AG10803 (cell line): ENCODE measurements at regions not wholly inside any gene's neighbourhood (a gene's known extent, or its start where the extent isn't known, plus 50 kb on each side); places are given as distances from the start of the nearest gene placed in this dataset.
"Not testable (repeated sequence)": the region's sequence is repeated elsewhere in the genome, so short reads cannot be mapped to it uniquely, and the experiment has no call there.

Experiments
- DNase-seq: peaks from one replicate; pipeline ENCODE4 v3.0.0; 2010; ENCODE audit warnings: low read depth
- H3K4me3 ChIP-seq: 2 replicates; pipeline ENCODE4 v1.5.1; 2011; ENCODE audit warnings: mild to moderate bottlenecking, low read length, control low read depth
- TF ChIP-seq, protein P1 (sequence below): conservative IDR thresholded peaks from 2 replicates; pipeline ENCODE4 v1.5.1; 2011; ENCODE audit warnings: mild to moderate bottlenecking, low read length, control low read depth, inconsistent platforms

DNA sequence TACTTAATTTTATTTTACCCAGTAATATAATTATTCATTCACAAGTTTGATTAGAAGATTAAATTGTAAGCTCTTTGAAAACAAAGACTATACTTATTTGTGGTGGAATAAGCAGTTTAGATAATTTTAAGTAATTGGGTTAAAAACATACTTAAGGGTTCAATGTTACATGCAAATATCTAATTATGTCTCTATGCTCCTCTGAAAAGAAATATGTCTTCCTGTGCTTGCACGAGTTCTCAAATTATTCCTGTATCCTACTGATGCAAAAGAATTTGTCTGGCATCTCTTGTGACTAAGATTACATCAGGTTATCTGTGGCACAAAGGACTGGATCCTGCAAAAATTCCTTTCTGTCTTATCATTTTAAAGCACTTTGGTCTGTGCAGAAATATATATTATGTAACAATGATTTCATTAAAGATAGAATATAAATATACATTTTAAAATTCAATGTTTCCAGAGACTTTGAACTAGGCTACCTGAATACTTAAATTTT, 416.7 kb downstream of the COL11A1 start:
- no peak for DNase-seq
- no peak overlapping the region for H3K4me3 ChIP-seq
- TF ChIP-seq, protein P1, sequence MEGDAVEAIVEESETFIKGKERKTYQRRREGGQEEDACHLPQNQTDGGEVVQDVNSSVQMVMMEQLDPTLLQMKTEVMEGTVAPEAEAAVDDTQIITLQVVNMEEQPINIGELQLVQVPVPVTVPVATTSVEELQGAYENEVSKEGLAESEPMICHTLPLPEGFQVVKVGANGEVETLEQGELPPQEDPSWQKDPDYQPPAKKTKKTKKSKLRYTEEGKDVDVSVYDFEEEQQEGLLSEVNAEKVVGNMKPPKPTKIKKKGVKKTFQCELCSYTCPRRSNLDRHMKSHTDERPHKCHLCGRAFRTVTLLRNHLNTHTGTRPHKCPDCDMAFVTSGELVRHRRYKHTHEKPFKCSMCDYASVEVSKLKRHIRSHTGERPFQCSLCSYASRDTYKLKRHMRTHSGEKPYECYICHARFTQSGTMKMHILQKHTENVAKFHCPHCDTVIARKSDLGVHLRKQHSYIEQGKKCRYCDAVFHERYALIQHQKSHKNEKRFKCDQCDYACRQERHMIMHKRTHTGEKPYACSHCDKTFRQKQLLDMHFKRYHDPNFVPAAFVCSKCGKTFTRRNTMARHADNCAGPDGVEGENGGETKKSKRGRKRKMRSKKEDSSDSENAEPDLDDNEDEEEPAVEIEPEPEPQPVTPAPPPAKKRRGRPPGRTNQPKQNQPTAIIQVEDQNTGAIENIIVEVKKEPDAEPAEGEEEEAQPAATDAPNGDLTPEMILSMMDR, result no peak

DNA sequence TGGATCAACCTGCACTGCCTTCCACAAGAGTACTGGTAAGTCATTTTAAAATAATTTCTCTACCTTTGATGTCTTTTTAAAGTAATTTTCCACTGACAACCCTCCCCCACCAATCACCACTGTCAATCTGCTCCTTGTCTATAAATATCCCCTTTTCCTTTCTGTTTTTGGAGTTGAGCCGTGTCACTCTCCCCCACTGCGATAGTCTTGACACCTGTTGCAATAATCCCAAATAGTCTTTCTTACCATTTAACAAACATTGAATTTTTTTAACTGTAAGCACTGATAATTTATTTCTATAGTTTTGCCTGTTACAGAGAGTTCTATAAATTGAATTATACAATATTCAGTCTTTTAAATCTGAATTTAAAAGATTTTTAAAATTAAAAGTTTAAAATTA, 420.9 kb downstream of the COL11A1 start:
- TF ChIP-seq, protein P1, result no peak
- H3K4me3 ChIP-seq, result no peak overlapping the region
- no peak for DNase-seq

DNA sequence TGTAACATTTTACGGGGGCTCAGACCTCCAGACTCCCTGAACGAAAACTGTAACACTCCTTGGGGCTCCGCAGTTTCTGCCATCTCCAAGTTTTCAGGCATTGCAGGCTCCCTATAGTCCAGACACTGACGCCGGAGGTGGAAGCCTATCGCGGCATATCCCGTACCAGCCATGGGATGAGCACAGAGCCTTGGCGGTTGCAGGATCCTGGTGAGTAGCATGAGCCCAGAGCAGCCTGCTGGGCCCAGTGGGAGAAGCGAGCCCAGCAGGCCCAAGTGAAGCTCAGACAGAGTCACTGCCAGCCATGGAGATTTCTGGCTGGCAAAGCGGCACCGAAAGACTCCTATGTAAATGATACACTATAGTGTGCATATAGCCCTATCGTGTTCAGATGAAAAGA, 446.8 kb downstream of the COL11A1 start:
- DNase-seq, result no peak
- H3K4me3 ChIP-seq, result no peak overlapping the region
- TF ChIP-seq, protein P1, result no peak

DNA sequence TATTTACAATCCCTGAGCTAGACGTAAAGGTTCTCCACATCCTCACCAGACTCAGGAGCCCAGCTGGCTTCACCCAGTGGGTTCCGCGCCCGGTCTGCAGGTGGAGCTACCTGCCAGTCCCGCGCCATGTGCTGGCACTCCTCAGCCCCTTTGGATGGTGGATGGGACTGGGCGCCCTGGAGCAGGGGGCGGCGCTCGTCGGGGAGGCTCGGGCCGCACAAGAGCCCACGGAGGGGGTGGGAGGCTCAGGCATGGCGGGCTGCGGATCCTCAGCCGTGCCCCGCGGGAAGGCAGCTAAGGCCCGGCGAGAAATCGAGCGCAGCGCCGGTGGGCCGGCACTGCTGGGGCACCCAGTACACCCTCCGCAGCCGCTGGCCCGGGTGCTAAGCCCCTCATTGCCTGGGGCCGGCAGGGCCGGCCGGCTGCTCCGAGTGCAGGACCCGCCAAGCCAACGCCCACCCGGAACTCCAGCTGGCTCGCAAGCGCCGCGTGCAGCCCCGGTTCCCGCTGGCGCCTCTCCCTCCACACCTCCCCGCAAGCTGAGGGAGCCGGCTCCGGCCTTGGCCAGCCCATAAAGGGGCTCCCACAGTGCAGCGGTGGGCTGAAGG, 448.3 kb downstream of the COL11A1 start:
- not testable (repeated sequence) for DNase-seq, H3K4me3 ChIP-seq

DNA sequence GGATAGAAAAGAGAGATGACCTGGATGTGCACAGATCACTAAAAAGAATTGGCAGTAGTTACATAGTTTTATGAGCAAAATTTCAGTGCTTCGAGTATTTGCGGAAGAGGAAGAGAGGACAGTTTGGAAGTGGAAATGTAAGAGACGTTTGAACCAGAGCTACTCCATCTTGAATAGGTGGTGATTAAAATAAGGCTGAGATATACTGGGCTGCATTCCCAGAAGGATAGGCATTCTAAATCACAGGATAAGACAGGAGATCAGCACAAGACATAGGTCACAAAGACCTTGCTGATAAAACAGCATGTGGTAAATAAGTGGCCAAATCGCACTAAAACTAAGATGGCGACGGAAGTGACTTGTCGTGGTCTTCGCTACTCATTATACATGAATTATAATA, 453.3 kb downstream of the COL11A1 start:
- DNase-seq, result no peak
- H3K4me3 ChIP-seq, result no peak overlapping the region
- TF ChIP-seq, protein P1, result no peak

DNA sequence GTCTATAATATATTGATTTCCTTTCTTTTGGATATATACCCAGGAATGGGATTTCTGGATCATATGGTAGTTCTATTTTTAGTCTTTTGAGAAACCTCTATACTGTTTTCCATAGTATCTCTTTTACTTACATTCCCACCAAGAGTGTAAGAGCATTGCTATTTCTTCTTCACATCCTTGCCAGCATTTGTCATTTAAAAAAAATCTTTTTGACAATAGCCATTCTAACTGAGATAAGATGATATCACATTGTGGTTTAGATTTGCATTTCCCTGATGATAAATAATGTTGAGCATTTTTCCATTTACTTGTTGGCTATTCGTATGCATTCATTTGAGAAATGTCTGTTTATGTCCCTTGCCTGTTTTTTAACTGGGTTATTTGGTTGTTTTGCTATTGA, 467.4 kb downstream of the COL11A1 start:
- no peak for DNase-seq
- TF ChIP-seq, protein P1, result no peak
- H3K4me3 ChIP-seq, result no peak overlapping the region

DNA sequence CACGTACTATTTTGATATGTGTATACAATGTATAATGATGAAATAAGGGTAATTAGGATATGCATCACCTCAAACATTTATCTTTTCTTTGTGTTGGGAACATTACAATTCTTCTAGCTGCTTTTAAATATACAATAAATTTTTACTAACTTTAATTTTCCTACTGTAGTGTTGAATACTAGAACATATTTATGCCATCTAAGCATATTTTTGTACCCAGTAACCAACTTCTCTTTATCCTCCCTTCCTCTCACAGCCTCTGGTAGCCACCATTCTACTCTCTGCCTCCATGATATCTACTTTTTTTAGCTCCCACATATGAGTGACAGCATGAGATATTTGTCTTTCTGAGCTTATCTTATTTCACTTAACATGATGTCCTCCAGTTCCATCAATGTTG, 468.0 kb downstream of the COL11A1 start:
- no peak for DNase-seq
- no peak overlapping the region for H3K4me3 ChIP-seq
- TF ChIP-seq, protein P1, result no peak
